ENCODE measurements at regions not wholly inside any gene's neighbourhood (a gene's known extent, or its start where the extent isn't known, plus 50 kb on each side); places are given as distances from the start of the nearest gene placed in this dataset.
"Not testable (repeated sequence)": the region's sequence is repeated elsewhere in the genome, so short reads cannot be mapped to it uniquely, and the experiment has no call there.

- H3K27ac Mint-ChIP-seq: no peak overlapping the region
- peaks cover 6% of the 10 kb centered on the region for H3K27me3 Mint-ChIP-seq
- H3K4me1 Mint-ChIP-seq (ENCODE audit: low read depth): no peaks in the 10 kb centered on the region
- intact Hi-C loops (cut with micrococcal nuclease): no loop called here
- H3K4me3 Mint-ChIP-seq: no peak overlapping the region
- no peaks in the 10 kb centered on the region for H3K36me3 Mint-ChIP-seq (ENCODE audit: low read depth)
- H3K9me3 Mint-ChIP-seq: no peaks in the 10 kb centered on the region
Observed at GRCh38 chr10:84571146-84571545, 242.8 kb downstream of the CCSER2 start.

- H3K4me1 Mint-ChIP-seq (ENCODE audit: low read depth): no peaks in the 10 kb centered on the region
- peaks cover 2% of the 10 kb centered on the region for H3K27me3 Mint-ChIP-seq
Observed at GRCh38 chr10:84574102-84574501, 245.7 kb downstream of the CCSER2 start.

GRCh38 chr10:84581976-84582375 is 253.6 kb downstream of the CCSER2 start:
- Mint-ChIP-seq H3K27ac (no peak overlapping the region), H3K4me3 (no peak overlapping the region), H3K4me1 (ENCODE audit: low read depth) (no peaks in the 10 kb centered on the region), H3K36me3 (ENCODE audit: low read depth) (no peaks in the 10 kb centered on the region), H3K27me3 (peaks cover 3% of the 10 kb centered on the region), H3K9me3 (no peaks in the 10 kb centered on the region)
- intact Hi-C loops (cut with micrococcal nuclease): no loop called here

More at GRCh38 chr10:84574102-84574501, 245.7 kb downstream of the CCSER2 start:
- H3K27ac Mint-ChIP-seq: no peak overlapping the region
- H3K36me3 Mint-ChIP-seq (ENCODE audit: low read depth): no peaks in the 10 kb centered on the region
- H3K4me3 Mint-ChIP-seq: no peak overlapping the region
- intact Hi-C loops (cut with micrococcal nuclease): no loop called here
- H3K9me3 Mint-ChIP-seq: no peaks in the 10 kb centered on the region

- no peaks in the 10 kb centered on the region for H3K4me1 Mint-ChIP-seq (ENCODE audit: low read depth)
- intact Hi-C loops (cut with micrococcal nuclease): no loop called here
- no peaks in the 10 kb centered on the region for H3K9me3 Mint-ChIP-seq
- no peak overlapping the region for H3K27ac Mint-ChIP-seq
- H3K27me3 Mint-ChIP-seq: peaks cover 3% of the 10 kb centered on the region
- H3K4me3 Mint-ChIP-seq: no peak overlapping the region
- H3K36me3 Mint-ChIP-seq (ENCODE audit: low read depth): no peaks in the 10 kb centered on the region
Observed at GRCh38 chr10:84583501-84583900, 255.1 kb downstream of the CCSER2 start.

GRCh38 chr10:84587789-84588188 is 259.4 kb downstream of the CCSER2 start:
- no peaks in the 10 kb centered on the region for H3K36me3 Mint-ChIP-seq (ENCODE audit: low read depth)
- H3K9me3 Mint-ChIP-seq: no peaks in the 10 kb centered on the region
- peaks cover 1% of the 10 kb centered on the region for H3K27me3 Mint-ChIP-seq
- no peak overlapping the region for H3K27ac Mint-ChIP-seq
- intact Hi-C loops (cut with micrococcal nuclease): no loop called here
- H3K4me1 Mint-ChIP-seq (ENCODE audit: low read depth): no peaks in the 10 kb centered on the region
- no peak overlapping the region for H3K4me3 Mint-ChIP-seq

GRCh38 chr10:84588426-84588825 is 260.0 kb downstream of the CCSER2 start:
- no peaks in the 10 kb centered on the region for H3K36me3 Mint-ChIP-seq (ENCODE audit: low read depth)
- no peak overlapping the region for H3K4me3 Mint-ChIP-seq
- intact Hi-C loops (cut with micrococcal nuclease): no loop called here
- H3K27me3 Mint-ChIP-seq: no peaks in the 10 kb centered on the region
- H3K27ac Mint-ChIP-seq: no peak overlapping the region
- H3K4me1 Mint-ChIP-seq (ENCODE audit: low read depth): no peaks in the 10 kb centered on the region
- no peaks in the 10 kb centered on the region for H3K9me3 Mint-ChIP-seq

- H3K27me3 Mint-ChIP-seq: no peaks in the 10 kb centered on the region
Observed at GRCh38 chr10:84588971-84589370, 260.6 kb downstream of the CCSER2 start.

GRCh38 chr10:84589526-84590205 is 261.3 kb downstream of the CCSER2 start:
- Mint-ChIP-seq H3K4me3 (no peak overlapping the region), H3K36me3 (ENCODE audit: low read depth) (no peaks in the 10 kb centered on the region)
- intact Hi-C loops (cut with micrococcal nuclease): no loop called here

More at GRCh38 chr10:84588971-84589370, 260.6 kb downstream of the CCSER2 start:
- H3K9me3 Mint-ChIP-seq: no peaks in the 10 kb centered on the region
- H3K4me3 Mint-ChIP-seq: no peak overlapping the region
- no peak overlapping the region for H3K27ac Mint-ChIP-seq
- H3K4me1 Mint-ChIP-seq (ENCODE audit: low read depth): no peaks in the 10 kb centered on the region
- no peaks in the 10 kb centered on the region for H3K36me3 Mint-ChIP-seq (ENCODE audit: low read depth)
- intact Hi-C loops (cut with micrococcal nuclease): no loop called here

GRCh38 chr10:84590327-84591193 is 262.2 kb downstream of the CCSER2 start:
- Mint-ChIP-seq H3K27ac (no peak overlapping the region), H3K4me3 (no peak overlapping the region), H3K27me3 (no peaks in the 10 kb centered on the region)

More at GRCh38 chr10:84589526-84590205, 261.3 kb downstream of the CCSER2 start:
- H3K4me1 Mint-ChIP-seq (ENCODE audit: low read depth): no peaks in the 10 kb centered on the region
- H3K27me3 Mint-ChIP-seq: no peaks in the 10 kb centered on the region
- no peaks in the 10 kb centered on the region for H3K9me3 Mint-ChIP-seq
- H3K27ac Mint-ChIP-seq: no peak overlapping the region

GRCh38 chr10:84593506-84593905 is 265.1 kb downstream of the CCSER2 start:
- Mint-ChIP-seq H3K9me3 (no peaks in the 10 kb centered on the region), H3K27me3 (no peaks in the 10 kb centered on the region), H3K27ac (no peak overlapping the region), H3K4me1 (ENCODE audit: low read depth) (no peaks in the 10 kb centered on the region), H3K36me3 (ENCODE audit: low read depth) (no peaks in the 10 kb centered on the region), H3K4me3 (no peak overlapping the region)
- intact Hi-C loops (cut with micrococcal nuclease): no loop called here

More at GRCh38 chr10:84590327-84591193, 262.2 kb downstream of the CCSER2 start:
- intact Hi-C loops (cut with micrococcal nuclease): no loop called here
- Mint-ChIP-seq H3K4me1 (ENCODE audit: low read depth) (no peaks in the 10 kb centered on the region), H3K9me3 (no peaks in the 10 kb centered on the region), H3K36me3 (ENCODE audit: low read depth) (no peaks in the 10 kb centered on the region)

GRCh38 chr10:84596585-84596984 is 268.2 kb downstream of the CCSER2 start:
- H3K4me3 Mint-ChIP-seq: no peak overlapping the region
- H3K27me3 Mint-ChIP-seq: no peaks in the 10 kb centered on the region
- intact Hi-C loops (cut with micrococcal nuclease): no loop called here
- H3K9me3 Mint-ChIP-seq: no peaks in the 10 kb centered on the region
- no peak overlapping the region for H3K27ac Mint-ChIP-seq
- no peaks in the 10 kb centered on the region for H3K36me3 Mint-ChIP-seq (ENCODE audit: low read depth)
- no peaks in the 10 kb centered on the region for H3K4me1 Mint-ChIP-seq (ENCODE audit: low read depth)

- H3K36me3 Mint-ChIP-seq (ENCODE audit: low read depth): no peaks in the 10 kb centered on the region
- intact Hi-C loops (cut with micrococcal nuclease): no loop called here
- no peaks in the 10 kb centered on the region for H3K27me3 Mint-ChIP-seq
- H3K27ac Mint-ChIP-seq: no peak overlapping the region
- H3K4me1 Mint-ChIP-seq (ENCODE audit: low read depth): no peaks in the 10 kb centered on the region
- no peak overlapping the region for H3K4me3 Mint-ChIP-seq
- H3K9me3 Mint-ChIP-seq: no peaks in the 10 kb centered on the region
Observed at GRCh38 chr10:84599254-84599653, 270.9 kb downstream of the CCSER2 start.

- intact Hi-C loops (cut with micrococcal nuclease): no loop called here
- Mint-ChIP-seq H3K36me3 (ENCODE audit: low read depth) (no peaks in the 10 kb centered on the region), H3K27ac (no peak overlapping the region), H3K9me3 (no peaks in the 10 kb centered on the region), H3K27me3 (no peaks in the 10 kb centered on the region), H3K4me1 (ENCODE audit: low read depth) (no peaks in the 10 kb centered on the region), H3K4me3 (no peak overlapping the region)
Observed at GRCh38 chr10:84600947-84601346, 272.6 kb downstream of the CCSER2 start.

GRCh38 chr10:84602543-84602942 is 274.2 kb downstream of the CCSER2 start:
- H3K27me3 Mint-ChIP-seq; H3K4me3 Mint-ChIP-seq; H3K9me3 Mint-ChIP-seq; H3K27ac Mint-ChIP-seq; H3K36me3 Mint-ChIP-seq (ENCODE audit: low read depth); intact Hi-C loops (cut with micrococcal nuclease); H3K4me1 Mint-ChIP-seq (ENCODE audit: low read depth): not testable (repeated sequence)

Data from dendritic cell treated with granulocyte-macrophage colony-stimulating factor and Interleukin-4, amounts not matched to agents 40 ng/mL and 50 ng/mL, for 4 days (primary cell).